GM12874 (cell line): ENCODE measurements at regions not wholly inside any gene's neighbourhood (a gene's known extent, or its start where the extent isn't known, plus 50 kb on each side); places are given as distances from the start of the nearest gene placed in this dataset.
A peak's percentile ranks its signal among the peaks of the same experiment; 100 is the strongest.

Source experiments
- CTCF ChIP-seq: IDR thresholded peaks from 2 replicates; pipeline ENCODE4 v1.5.1; 2011; ENCODE audit warnings: low read depth, mild to moderate bottlenecking, control low read depth, low read length, moderate library complexity; ENCODE audit not compliant: insufficient read depth

- no peak for TF ChIP-seq CTCF
Measured at GRCh38 chr5:165622864-165623536, 2117.6 kb downstream of the MAT2B start.

DNA sequence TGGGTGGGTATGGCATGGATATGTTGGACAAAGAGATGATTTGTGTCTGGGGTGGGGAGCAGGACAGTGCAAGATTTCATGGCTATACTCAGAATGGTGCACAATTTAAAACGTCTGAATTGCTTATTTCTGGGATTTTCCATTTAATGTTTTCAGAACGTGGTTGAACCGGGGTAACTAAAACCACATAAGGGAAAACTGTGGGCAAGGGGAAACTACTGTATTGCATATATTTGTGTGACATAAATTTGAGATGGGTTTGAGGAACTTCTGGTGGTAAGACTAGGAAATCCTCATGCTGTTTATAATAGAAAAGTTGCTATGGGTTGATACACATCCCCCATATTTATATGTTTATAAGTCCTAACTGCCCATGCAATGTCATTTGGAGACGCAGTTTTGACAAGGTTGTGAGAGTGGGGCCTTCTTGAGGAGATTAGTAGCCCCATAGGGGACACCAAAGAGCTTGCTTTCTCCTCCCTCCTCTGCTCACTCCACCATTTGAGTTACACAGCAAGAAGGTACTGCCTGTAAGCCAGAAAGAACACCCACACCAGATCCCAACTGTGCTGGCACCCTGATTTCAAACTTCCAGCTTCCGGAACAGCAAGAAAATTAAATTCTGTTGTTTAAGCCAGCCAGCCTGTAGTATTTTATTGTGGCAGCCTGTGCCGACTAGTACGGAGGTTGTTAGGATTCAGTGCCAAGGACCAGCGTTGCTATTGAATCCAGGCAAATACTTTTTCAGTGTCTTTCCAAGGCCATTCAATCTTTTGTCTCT, 2118.9 kb downstream of the MAT2B start:
- TF ChIP-seq CTCF: no peak

DNA sequence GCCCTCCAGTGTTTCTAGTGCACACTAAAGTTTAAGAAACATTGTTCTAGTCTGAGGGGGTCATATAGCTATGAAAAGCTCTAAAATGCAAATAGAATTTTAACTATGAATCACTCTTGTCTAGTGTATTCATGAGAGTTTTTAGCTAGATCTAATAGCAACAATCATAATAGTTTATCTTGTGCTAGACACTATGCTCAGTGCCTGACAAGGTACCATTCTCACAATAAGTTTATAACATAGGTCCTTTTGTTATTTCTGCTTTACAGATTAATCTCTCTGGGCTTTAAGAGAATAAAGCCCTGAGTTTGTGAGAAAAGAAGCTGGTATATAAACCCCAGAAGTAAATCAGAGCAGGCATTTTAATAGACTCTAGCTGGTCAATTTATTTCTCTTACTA, 2120.7 kb downstream of the MAT2B start:
- no peak for TF ChIP-seq CTCF

DNA sequence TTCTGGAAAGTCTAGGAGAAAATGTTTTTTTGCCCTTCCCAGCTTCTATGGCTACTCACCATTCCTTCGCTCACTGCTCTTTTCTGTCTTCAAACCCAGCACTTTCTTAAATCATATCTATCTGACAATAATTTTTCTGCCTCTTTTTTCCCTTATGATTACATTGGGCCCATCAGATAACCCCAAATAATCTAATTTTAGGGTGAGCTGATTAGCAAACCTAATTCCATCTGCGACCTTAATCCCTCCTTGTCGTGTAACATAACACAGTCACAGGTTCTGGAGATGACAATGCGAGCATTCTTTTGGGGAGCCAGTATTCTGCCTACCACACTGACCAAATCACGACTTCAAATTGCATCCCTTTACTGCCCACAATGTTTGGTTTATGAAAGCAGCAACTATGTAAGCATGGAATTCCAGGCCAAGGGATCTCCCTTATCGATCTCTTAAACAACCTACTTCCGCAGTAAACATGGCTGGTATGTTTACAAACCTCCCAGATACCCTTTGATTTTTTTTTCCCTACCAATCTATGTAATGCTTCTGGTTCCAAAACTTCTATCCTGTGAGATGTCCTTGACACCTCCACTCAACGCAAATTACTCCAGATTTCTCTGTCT, 2122.2 kb downstream of the MAT2B start:
- TF ChIP-seq CTCF: no peak

GRCh38 chr5:165630261-165630778, 2124.9 kb downstream of the MAT2B start:
- peak; percentile 64; the same call in 1 of the 2 replicates for TF ChIP-seq CTCF

GRCh38 chr5:165631235-165631634, 2125.8 kb downstream of the MAT2B start:
- no peak for TF ChIP-seq CTCF

DNA sequence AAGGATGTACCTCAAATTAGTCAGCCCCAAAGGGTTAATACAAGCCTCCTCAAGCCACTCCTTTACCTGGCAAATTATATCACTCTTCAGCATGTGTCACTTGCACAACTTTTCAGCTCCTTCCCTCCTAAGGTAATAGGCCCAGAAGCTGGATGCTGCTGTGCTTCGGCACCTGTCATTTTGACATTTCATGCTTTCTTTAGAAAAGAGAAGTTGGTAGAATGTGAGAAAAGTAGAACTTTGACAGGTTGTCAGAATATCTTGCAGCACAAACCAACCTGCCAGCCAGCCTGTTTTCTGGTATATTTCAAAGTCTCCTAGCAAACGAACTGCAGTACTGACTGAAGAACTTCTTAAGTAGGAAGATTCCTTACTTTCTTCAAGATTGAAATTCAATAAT, 2136.9 kb downstream of the MAT2B start:
- no peak for TF ChIP-seq CTCF
